Spinal cord (tissue), 9 donors: ENCODE measurements at regions not wholly inside any gene's neighbourhood (a gene's known extent, or its start where the extent isn't known, plus 50 kb on each side); places are given as distances from the start of the nearest gene placed in this dataset.
"Not testable (repeated sequence)": the region's sequence is repeated elsewhere in the genome, so short reads cannot be mapped to it uniquely, and the experiment has no call there.

Source experiments
- DNase-seq, 6 donors: peaks; one replicate each; pipeline versions ENCODE4 v3.0.0 to v3.0.0-alpha.2; 2013 to 2015; ENCODE audit warnings: low spot score in 6 of 6, low read depth in 4 of 6
- H3K27ac ChIP-seq: one replicate; pipeline ENCODE4 v1.5.1; 2013; ENCODE audit warnings: low read depth, low read length, control low read depth
- H3K27me3 ChIP-seq: one replicate; pipeline ENCODE4 v1.6.1; 2013; ENCODE audit warnings: low read length; ENCODE audit not compliant: control insufficient read depth, insufficient read depth
- H3K36me3 ChIP-seq: one replicate; pipeline ENCODE4 v1.6.1; 2013; ENCODE audit warnings: low read length; ENCODE audit not compliant: control insufficient read depth, insufficient read depth
- H3K4me1 ChIP-seq: one replicate; pipeline ENCODE4 v1.6.1; 2013; ENCODE audit warnings: low read length; ENCODE audit not compliant: control insufficient read depth, insufficient read depth
- H3K4me3 ChIP-seq: one replicate; pipeline ENCODE4 v1.5.1; 2013; ENCODE audit warnings: low read depth, low read length, control low read depth
- H3K9me3 ChIP-seq: one replicate; pipeline ENCODE4 v1.6.1; 2013; ENCODE audit warnings: low read length; ENCODE audit not compliant: control insufficient read depth, insufficient read depth
- WGBS: methylation state at CpG from one replicate; pipeline ENCODE4 v1.1.5; 2013; ENCODE audit warnings: missing lambda C conversion rate; ENCODE audit not compliant: insufficient coverage; 5-methylcytosine and 5-hydroxymethylcytosine counted together
- donor health status: healthy.

GRCh38 chr15:29648415-29648814 is 173.9 kb downstream of the TJP1 start:
- H3K27me3 ChIP-seq, H3K36me3 ChIP-seq, H3K4me1 ChIP-seq, H3K9me3 ChIP-seq, H3K4me3 ChIP-seq, DNase-seq, H3K27ac ChIP-seq: not testable (repeated sequence)
- 83% methylated on average over 1 of the region's 5 CpGs for WGBS

DNA sequence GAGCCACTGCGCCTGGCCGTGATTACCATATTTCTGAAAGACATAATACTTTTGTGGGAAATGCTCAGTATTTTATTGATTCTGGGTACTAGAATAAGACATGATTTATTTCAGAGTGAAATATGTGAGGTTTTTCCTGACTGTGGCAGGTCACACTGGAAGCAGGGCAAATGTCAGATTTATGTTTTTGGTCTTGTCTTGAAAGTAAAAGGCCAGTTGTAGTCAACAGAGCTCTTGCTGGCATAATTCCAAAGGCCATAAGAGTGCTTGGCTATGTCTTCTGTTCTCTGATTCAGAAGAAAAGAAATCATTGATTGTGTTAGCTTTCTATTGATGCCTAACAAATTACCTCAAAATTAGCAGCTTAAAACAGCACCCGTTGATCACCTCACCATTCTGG is 176.4 kb downstream of the TJP1 start:
- Histone ChIP-seq H3K4me1 (no peaks in the 10 kb centered on the region), H3K4me3 (no peak overlapping the region), H3K27ac (no peak overlapping the region), H3K9me3 (no peaks in the 10 kb centered on the region), H3K36me3 (no peaks in the 10 kb centered on the region), H3K27me3 (no peaks in the 10 kb centered on the region)
- WGBS = 60% methylated on average over 1 of the region's 3 CpGs
- DNase-seq = peak in 2 of 6 donors; percentile 22 to 55

- not testable (repeated sequence) for DNase-seq, H3K36me3 ChIP-seq, H3K27me3 ChIP-seq, H3K4me1 ChIP-seq, H3K27ac ChIP-seq, H3K4me3 ChIP-seq, H3K9me3 ChIP-seq
- 93% methylated on average over 7 of the region's 12 CpGs for WGBS
Observed at GRCh38 chr15:29644361-29644760, 177.9 kb downstream of the TJP1 start.

- DNase-seq = no peak
- 60% methylated on average over 2 of the region's 4 CpGs for WGBS
Observed at GRCh38 chr15:29638781-29639180, 183.5 kb downstream of the TJP1 start.

GRCh38 chr15:29638011-29638410 is 184.3 kb downstream of the TJP1 start:
- H3K4me1 ChIP-seq = peaks cover 16% of the 10 kb centered on the region
- H3K36me3 ChIP-seq = no peaks in the 10 kb centered on the region
- no peaks in the 10 kb centered on the region for H3K27me3 ChIP-seq
- no peaks in the 10 kb centered on the region for H3K9me3 ChIP-seq
- H3K27ac ChIP-seq = no peak overlapping the region
- no peak for DNase-seq
- H3K4me3 ChIP-seq = no peak overlapping the region
- 95% methylated on average over 2 of the region's 3 CpGs for WGBS

More at GRCh38 chr15:29638781-29639180, 183.5 kb downstream of the TJP1 start:
- H3K4me3 ChIP-seq = no peak overlapping the region
- H3K9me3 ChIP-seq = no peaks in the 10 kb centered on the region
- no peaks in the 10 kb centered on the region for H3K36me3 ChIP-seq
- peaks cover 16% of the 10 kb centered on the region for H3K4me1 ChIP-seq
- H3K27me3 ChIP-seq = no peaks in the 10 kb centered on the region
- H3K27ac ChIP-seq = no peak overlapping the region

DNA sequence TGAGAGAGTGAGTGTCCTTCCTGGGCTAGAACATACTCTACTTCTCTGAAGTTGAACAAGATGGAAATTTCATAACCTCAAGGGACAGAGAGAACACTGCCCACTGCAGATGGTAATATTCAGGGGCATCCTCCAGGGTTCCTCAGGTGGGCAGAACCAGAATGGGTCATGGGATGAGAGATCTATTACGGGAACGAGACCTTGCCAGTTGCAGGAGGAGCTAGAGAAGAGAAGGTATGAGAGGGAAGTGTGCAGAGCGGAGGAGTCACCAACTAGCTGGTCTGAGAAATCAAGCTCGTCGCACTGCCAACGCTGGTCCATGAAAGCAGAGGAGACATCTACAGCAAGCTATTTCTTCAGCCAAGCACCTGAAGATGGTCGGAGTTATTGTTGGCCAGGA is 184.7 kb downstream of the TJP1 start:
- no peaks in the 10 kb centered on the region for H3K9me3 ChIP-seq
- no peaks in the 10 kb centered on the region for H3K27me3 ChIP-seq
- H3K4me3 ChIP-seq = no peak overlapping the region
- H3K36me3 ChIP-seq = no peaks in the 10 kb centered on the region
- DNase-seq = no peak
- 98% methylated on average over 7 of the region's 7 CpGs for WGBS
- H3K4me1 ChIP-seq = peaks cover 16% of the 10 kb centered on the region
- H3K27ac ChIP-seq = no peak overlapping the region

DNA sequence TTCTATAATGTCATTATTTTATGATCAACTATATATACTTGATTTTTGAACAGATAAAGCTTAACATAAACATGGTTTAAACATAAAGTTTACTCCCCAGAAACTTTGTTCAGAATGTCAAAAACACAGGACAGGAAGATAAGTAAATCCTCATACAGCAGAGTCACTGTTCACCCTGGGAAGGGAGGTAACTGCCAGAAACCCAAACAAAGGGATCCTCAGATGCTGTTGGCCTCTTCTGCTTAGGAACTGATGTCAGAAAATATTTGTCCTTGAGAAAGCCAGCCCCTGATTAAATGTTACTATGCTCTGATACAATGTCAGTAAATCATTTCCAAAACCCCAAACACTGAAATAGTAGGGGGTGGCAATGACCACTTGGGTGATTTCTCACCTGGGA is 185.3 kb downstream of the TJP1 start:
- no peaks in the 10 kb centered on the region for H3K27me3 ChIP-seq
- no peaks in the 10 kb centered on the region for H3K9me3 ChIP-seq
- peak in 1 of 6 donors; percentile 35 for DNase-seq
- H3K4me1 ChIP-seq = peaks cover 17% of the 10 kb centered on the region
- no peaks in the 10 kb centered on the region for H3K36me3 ChIP-seq
- no peak overlapping the region for H3K4me3 ChIP-seq
- no peak overlapping the region for H3K27ac ChIP-seq

GRCh38 chr15:29636140-29636539 is 186.1 kb downstream of the TJP1 start:
- Histone ChIP-seq H3K27me3 (no peaks in the 10 kb centered on the region), H3K4me1 (peaks cover 21% of the 10 kb centered on the region), H3K9me3 (no peaks in the 10 kb centered on the region), H3K4me3 (no peak overlapping the region), H3K27ac (no peak overlapping the region), H3K36me3 (no peaks in the 10 kb centered on the region)
- 68% methylated on average over 9 of the region's 13 CpGs for WGBS
- no peak for DNase-seq

GRCh38 chr15:29635513-29636098 is 186.7 kb downstream of the TJP1 start:
- WGBS = 78% methylated on average over 7 of the region's 9 CpGs
- H3K9me3 ChIP-seq = no peaks in the 10 kb centered on the region
- H3K4me3 ChIP-seq = no peak overlapping the region
- H3K27ac ChIP-seq = no peak overlapping the region
- H3K36me3 ChIP-seq = no peaks in the 10 kb centered on the region
- peaks cover 21% of the 10 kb centered on the region for H3K4me1 ChIP-seq
- H3K27me3 ChIP-seq = no peaks in the 10 kb centered on the region
- DNase-seq = no peak

GRCh38 chr15:29633971-29634370 is 188.3 kb downstream of the TJP1 start:
- WGBS = 93% methylated on average over 4 of the region's 7 CpGs
- Histone ChIP-seq H3K27ac (no peak overlapping the region), H3K36me3 (no peaks in the 10 kb centered on the region), H3K9me3 (no peaks in the 10 kb centered on the region), H3K27me3 (no peaks in the 10 kb centered on the region), H3K4me3 (no peak overlapping the region), H3K4me1 (peaks cover 21% of the 10 kb centered on the region)
- DNase-seq = no peak
